ENCODE measurements at regions not wholly inside any gene's neighbourhood (a gene's known extent, or its start where the extent isn't known, plus 50 kb on each side); places are given as distances from the start of the nearest gene placed in this dataset.

DNA sequence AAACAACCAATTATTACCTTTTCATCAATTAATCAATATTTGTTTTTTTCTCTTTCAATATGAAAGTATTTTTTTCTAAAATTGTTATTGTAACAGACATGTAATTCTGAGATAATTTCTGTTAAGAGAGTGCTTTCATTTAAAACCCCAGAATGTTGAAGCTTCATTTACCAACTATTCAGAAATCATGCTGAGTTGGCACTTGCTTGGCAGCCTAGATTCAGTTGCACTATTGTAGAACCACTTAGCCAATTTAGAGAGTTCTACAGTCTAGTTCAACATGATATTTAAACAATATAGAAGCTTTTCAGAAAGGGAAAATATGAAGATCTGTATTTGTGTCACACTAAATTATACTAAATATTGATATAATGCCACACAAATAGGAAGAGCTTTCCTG is 56.1 kb upstream of the NKAIN2 start:
- CTCF ChIA-PET = interaction anchor here (0.7 kb wide), 1 partner anchor 584 kb away, joined by 3 read pairs; no protein-coding TSS in a partner anchor
- H3K27ac Mint-ChIP-seq = no peak overlapping the region
- H3K4me3 Mint-ChIP-seq = no peak overlapping the region
- no peaks in the 10 kb centered on the region for H3K27me3 Mint-ChIP-seq
- no peaks in the 10 kb centered on the region for H3K4me1 Mint-ChIP-seq
- peaks cover 2% of the 10 kb centered on the region for H3K9me3 Mint-ChIP-seq
- H3K36me3 Mint-ChIP-seq = no peaks in the 10 kb centered on the region
- no peak for DNase-seq

DNA sequence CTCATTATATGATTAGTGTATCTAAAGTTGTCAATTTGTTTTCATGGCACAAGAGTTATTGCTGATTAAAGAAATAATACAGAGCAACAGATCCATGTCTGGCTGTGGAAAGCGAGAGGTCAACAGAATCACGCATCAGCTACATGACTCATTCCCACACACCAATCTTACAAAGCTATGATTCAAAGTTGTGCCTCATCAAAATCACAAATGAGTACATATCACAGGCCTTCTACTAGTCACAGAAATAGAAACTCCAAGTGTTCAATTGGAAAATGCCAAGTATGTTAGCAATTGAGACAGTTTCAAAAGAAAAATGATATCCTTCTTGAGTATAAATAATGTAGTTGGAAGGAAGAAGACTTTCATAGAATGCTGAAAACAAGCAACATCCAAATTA is 57.8 kb upstream of the NKAIN2 start:
- CTCF ChIA-PET = no interaction called here
- no peak overlapping the region for H3K4me3 Mint-ChIP-seq
- H3K9me3 Mint-ChIP-seq = no peaks in the 10 kb centered on the region
- DNase-seq = no peak
- H3K36me3 Mint-ChIP-seq = no peaks in the 10 kb centered on the region
- no peak overlapping the region for H3K27ac Mint-ChIP-seq
- no peaks in the 10 kb centered on the region for H3K27me3 Mint-ChIP-seq
- no peaks in the 10 kb centered on the region for H3K4me1 Mint-ChIP-seq

DNA sequence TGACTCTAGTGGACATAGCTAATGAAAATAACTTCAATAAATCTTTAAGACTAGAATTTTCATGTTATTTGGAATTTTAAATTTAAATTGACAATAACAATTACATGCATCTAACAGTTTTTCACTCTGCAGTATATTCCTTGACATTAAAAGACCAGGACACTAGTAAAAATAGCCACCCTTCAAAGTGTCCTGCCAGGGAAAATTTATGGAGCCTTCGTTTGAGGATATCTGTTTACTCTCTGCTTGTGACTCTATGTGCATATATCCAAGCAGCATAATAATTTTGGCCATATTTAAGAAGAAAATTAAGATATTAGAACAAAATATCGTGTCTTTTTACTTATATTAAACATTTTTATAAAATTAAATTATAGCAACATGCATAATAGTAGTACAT is 58.8 kb upstream of the NKAIN2 start:
- no peaks in the 10 kb centered on the region for H3K9me3 Mint-ChIP-seq
- H3K36me3 Mint-ChIP-seq = no peaks in the 10 kb centered on the region
- H3K27ac Mint-ChIP-seq = no peak overlapping the region
- H3K4me3 Mint-ChIP-seq = no peak overlapping the region
- CTCF ChIA-PET = no interaction called here
- no peak for DNase-seq
- no peaks in the 10 kb centered on the region for H3K4me1 Mint-ChIP-seq
- no peaks in the 10 kb centered on the region for H3K27me3 Mint-ChIP-seq

DNA sequence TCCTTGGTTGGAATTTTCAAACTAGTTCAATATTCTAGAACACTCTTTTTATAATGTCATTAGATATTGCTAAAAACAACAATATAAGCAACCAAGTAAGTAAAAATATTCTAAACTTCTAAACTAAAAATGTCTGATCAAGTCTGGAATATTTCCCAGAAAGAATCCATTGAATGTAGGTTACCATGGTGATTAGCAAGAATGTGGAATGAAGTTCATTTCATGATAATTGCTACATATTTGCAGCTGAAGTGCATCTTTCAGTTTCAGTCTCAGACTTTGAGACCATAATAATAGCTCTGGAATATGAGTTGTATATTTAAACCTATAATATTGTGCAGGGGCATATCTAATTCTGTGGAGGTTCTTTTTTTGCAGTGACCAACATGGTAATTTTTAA is 61.0 kb upstream of the NKAIN2 start:
- Mint-ChIP-seq H3K27me3 (no peaks in the 10 kb centered on the region), H3K4me1 (no peaks in the 10 kb centered on the region), H3K36me3 (no peaks in the 10 kb centered on the region), H3K4me3 (no peak overlapping the region), H3K9me3 (no peaks in the 10 kb centered on the region), H3K27ac (no peak overlapping the region)
- CTCF ChIA-PET = no interaction called here
- no peak for DNase-seq

DNA sequence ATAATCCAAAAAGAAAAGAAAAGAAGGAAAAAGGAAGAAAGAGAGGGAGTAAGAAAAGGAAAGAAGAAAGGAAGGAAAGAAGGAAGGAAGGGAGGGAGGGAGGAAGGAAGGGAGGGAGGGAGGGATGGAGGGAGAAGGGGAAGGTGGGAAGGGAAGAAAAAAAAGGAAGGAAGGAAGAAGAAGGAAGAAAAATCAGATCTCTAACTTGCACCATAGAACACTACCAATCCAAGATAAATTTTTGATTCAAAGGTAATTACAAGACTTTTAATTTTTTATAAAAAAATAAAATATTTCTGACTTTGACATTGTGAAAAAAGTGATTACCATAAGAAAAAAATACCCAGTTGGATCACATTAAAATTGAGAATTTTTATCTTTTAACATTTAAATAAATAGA is 70.5 kb upstream of the NKAIN2 start:
- no peak overlapping the region for H3K4me3 Mint-ChIP-seq
- no peak overlapping the region for H3K27ac Mint-ChIP-seq
- H3K36me3 Mint-ChIP-seq = no peaks in the 10 kb centered on the region
- H3K9me3 Mint-ChIP-seq = no peaks in the 10 kb centered on the region
- CTCF ChIA-PET = no interaction called here
- H3K4me1 Mint-ChIP-seq = no peaks in the 10 kb centered on the region
- DNase-seq = no peak
- H3K27me3 Mint-ChIP-seq = no peaks in the 10 kb centered on the region

DNA sequence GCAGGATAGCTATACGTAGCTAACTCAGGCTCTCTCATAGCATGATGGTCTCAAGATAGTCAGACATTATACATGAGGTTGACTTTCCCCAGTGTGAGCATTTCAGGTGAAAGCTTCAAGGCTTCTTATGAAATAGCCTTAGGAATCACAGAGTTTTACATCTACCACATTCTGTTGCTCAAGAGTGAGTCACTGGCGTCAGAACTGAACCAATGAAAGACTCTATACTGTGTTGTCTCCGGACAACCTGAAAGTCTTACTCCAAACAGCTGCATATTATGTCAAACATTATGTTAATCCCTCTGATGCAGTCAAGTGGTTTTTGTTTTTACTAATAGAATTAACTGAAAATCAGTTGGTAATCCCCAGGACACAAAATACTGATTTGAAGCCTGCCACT is 79.8 kb upstream of the TRDN start:
- Mint-ChIP-seq H3K36me3 (no peaks in the 10 kb centered on the region), H3K9me3 (no peaks in the 10 kb centered on the region), H3K4me3 (no peak overlapping the region), H3K27ac (no peak overlapping the region), H3K4me1 (no peaks in the 10 kb centered on the region), H3K27me3 (no peaks in the 10 kb centered on the region)
- DNase-seq = no peak
- CTCF ChIA-PET = interaction anchor here (1.9 to 2.2 kb wide), 3 partner anchors 299 to 847 kb away, joined by 5 to 13 read pairs (median 8); no protein-coding TSS in a partner anchor

DNA sequence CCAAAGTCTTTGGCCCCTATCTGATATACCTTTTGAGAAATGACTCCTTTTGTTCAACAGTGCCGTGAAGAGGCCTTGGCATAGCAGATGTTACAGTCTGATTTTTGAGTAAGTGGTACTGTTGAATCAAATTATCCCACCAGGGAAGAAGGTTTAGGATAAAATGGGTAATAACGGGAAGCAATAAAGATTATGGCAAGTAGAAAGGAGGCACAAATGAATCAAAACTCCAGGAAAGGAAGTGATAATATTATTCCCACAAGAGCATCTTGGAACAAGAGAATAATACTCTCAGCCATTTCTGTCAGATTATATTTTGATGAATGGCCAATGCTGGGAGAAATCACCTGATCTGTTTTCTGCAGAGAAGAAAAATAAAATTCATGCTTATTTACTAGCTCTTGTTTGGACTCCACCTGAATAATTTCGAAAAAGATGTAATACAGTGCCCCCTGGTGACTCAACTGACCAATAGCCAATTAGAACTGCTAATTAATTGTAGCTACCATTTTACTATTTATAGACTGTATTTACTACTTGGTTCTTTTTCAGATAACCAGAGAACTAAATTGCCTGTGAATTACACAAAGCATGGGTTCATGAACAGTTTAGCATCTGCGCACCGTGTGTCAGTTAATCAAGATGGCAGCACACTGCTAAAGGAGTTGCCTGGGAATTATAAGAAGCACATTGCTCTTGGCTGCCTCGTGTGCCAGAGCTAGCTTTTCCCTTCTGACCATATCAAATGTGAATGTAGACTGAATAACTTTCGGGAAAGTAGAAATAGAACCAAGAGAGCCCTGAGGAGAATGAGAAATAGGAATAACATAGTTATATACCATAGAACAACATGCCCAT is 78.5 kb upstream of the TRDN start:
- no peak for DNase-seq
- Mint-ChIP-seq H3K27me3 (no peaks in the 10 kb centered on the region), H3K9me3 (no peaks in the 10 kb centered on the region), H3K4me3 (no peak overlapping the region), H3K36me3 (no peaks in the 10 kb centered on the region), H3K27ac (no peak overlapping the region), H3K4me1 (no peaks in the 10 kb centered on the region)
- CTCF ChIA-PET = interaction anchor here (0.6 to 2.2 kb wide), 6 partner anchors 53 to 846 kb away, joined by 3 to 13 read pairs (median 4); no protein-coding TSS in a partner anchor

DNA sequence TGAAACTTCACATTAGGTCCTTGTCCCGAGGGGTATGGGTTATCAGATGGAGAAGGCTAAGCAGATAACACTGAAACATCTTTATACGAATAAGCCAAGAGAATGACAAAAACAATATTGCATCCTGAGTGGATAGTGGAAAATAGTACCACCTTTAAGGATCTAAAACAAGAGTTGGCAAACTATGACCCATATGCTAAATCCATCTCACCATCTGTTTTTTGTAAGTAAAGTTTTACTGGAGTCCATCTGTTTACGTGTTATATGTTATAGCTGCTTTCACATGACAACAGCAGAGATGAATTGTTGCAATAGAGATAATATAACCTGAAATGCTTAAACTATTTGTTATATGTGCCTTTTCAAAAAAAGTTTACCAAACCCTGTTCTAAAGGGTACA is 76.1 kb upstream of the TRDN start:
- no peak for DNase-seq
- Mint-ChIP-seq H3K27me3 (no peaks in the 10 kb centered on the region), H3K4me1 (no peaks in the 10 kb centered on the region), H3K27ac (no peak overlapping the region), H3K36me3 (no peaks in the 10 kb centered on the region), H3K4me3 (no peak overlapping the region), H3K9me3 (no peaks in the 10 kb centered on the region)
- CTCF ChIA-PET = interaction anchor here (0.6 kb wide), 1 partner anchor 10 kb away, joined by 3 read pairs; no protein-coding TSS in a partner anchor

DNA sequence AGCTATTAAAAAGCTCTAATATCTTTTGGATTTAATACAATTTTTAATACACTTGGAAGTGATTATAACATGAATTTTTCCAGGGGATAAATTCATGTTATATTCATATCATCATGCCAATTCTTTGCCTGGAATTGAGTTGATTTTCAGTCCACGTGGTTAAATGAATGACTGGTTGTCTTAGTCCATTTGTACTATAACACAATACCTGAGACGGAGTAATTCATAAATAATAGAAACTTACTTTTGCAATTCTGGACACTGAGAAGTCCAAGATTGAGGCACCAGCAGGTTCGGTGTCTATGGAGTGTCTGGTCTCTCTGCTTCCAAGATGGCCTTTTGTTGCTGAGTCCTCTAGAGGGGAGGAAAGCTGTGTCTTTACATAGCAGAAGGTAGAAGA is 66.2 kb upstream of the TRDN start:
- no peaks in the 10 kb centered on the region for H3K27me3 Mint-ChIP-seq
- no peaks in the 10 kb centered on the region for H3K4me1 Mint-ChIP-seq
- DNase-seq = no peak
- no peak overlapping the region for H3K4me3 Mint-ChIP-seq
- no peaks in the 10 kb centered on the region for H3K9me3 Mint-ChIP-seq
- H3K36me3 Mint-ChIP-seq = no peaks in the 10 kb centered on the region
- no peak overlapping the region for H3K27ac Mint-ChIP-seq
- CTCF ChIA-PET = interaction anchor here (0.7 kb wide), 1 partner anchor 10 kb away, joined by 3 read pairs; no protein-coding TSS in a partner anchor

DNA sequence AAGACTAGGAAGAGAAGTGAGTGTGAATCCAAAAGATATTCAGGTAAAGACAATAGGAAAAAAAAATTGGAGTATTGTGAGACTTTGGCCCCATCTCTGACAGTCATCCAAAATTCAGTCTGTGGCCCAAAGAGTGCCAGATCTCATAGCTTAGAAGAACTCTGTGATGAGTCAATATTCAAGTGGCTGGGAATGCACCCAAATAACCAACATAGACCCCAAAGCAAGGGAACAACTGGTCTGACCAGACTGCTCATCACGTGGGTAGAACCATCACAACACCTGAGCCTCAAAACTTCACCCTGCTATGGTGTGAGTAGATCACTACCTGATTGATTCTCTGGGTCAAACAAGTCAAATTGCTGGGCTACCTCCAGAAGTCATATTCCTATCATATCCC is 51.1 kb upstream of the TRDN start:
- Mint-ChIP-seq H3K27ac (no peak overlapping the region), H3K9me3 (no peaks in the 10 kb centered on the region), H3K27me3 (no peaks in the 10 kb centered on the region), H3K4me1 (no peaks in the 10 kb centered on the region), H3K36me3 (no peaks in the 10 kb centered on the region), H3K4me3 (no peak overlapping the region)
- CTCF ChIA-PET = no interaction called here
- no peak for DNase-seq

Measured in activated naive CD4-positive, alpha-beta T cell treated with anti-CD3 and anti-CD28 coated beads, Interleukin-2, amount 10 ng/mL, durations not matched to agents 7 days and 5 days (primary cell).